SU-DHL-6 (cell line): ENCODE measurements at regions not wholly inside any gene's neighbourhood (a gene's known extent, or its start where the extent isn't known, plus 50 kb on each side); places are given as distances from the start of the nearest gene placed in this dataset.
"Not testable (repeated sequence)": the region's sequence is repeated elsewhere in the genome, so short reads cannot be mapped to it uniquely, and the experiment has no call there.

Source experiments
- EZH2phosphoT487 ChIP-seq: fragments of 200-600 bp; sonication (generic), shearing (Covaris generic); conservative IDR thresholded peaks from 2 replicates; pipeline ENCODE4 v1.6.1; 2018; ENCODE audit warnings: mild to moderate bottlenecking, antibody characterized with exemption, low read length, moderate library complexity, mixed read lengths
- TF ChIP-seq, protein P1 (sequence below): fragments of 200-600 bp; sonication (generic); IDR thresholded peaks from one replicate; pipeline ENCODE4 v1.5.1; 2017; ENCODE audit warnings: antibody characterized with exemption, mild to moderate bottlenecking, low read length, moderate library complexity; ENCODE audit not compliant: insufficient read depth, poor library complexity, severe bottlenecking

- TF ChIP-seq, protein P1, sequence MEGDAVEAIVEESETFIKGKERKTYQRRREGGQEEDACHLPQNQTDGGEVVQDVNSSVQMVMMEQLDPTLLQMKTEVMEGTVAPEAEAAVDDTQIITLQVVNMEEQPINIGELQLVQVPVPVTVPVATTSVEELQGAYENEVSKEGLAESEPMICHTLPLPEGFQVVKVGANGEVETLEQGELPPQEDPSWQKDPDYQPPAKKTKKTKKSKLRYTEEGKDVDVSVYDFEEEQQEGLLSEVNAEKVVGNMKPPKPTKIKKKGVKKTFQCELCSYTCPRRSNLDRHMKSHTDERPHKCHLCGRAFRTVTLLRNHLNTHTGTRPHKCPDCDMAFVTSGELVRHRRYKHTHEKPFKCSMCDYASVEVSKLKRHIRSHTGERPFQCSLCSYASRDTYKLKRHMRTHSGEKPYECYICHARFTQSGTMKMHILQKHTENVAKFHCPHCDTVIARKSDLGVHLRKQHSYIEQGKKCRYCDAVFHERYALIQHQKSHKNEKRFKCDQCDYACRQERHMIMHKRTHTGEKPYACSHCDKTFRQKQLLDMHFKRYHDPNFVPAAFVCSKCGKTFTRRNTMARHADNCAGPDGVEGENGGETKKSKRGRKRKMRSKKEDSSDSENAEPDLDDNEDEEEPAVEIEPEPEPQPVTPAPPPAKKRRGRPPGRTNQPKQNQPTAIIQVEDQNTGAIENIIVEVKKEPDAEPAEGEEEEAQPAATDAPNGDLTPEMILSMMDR, result not testable (repeated sequence)
- TF ChIP-seq EZH2phosphoT487, result not testable (repeated sequence)
Observed at GRCh38 chr17:21612123-21613070, 79.9 kb upstream of the KCNJ18 start.
